Memory B cell (primary cell): ENCODE measurements at regions not wholly inside any gene's neighbourhood (a gene's known extent, or its start where the extent isn't known, plus 50 kb on each side); places are given as distances from the start of the nearest gene placed in this dataset.
"Not testable (repeated sequence)": the region's sequence is repeated elsewhere in the genome, so short reads cannot be mapped to it uniquely, and the experiment has no call there.

Experiments
- ATAC-seq: fragments of 150-1000 bp; cut with Tn5 transposase; 2 replicates; pipeline ENCODE4 v1.10.0; 2021; ENCODE audit warnings: low read depth, mild to moderate bottlenecking, moderate library complexity
- DNase-seq, 2 donors: peaks; one replicate each; pipeline ENCODE4 v3.0.0; 2022; ENCODE audit warnings: low spot score in 2 of 2
- H3K27ac Mint-ChIP-seq: one replicate; pipeline ENCODE4 v1.8.0; 2022; ENCODE audit warnings: mild to moderate bottlenecking, moderate library complexity, mixed read lengths
- H3K27me3 Mint-ChIP-seq: one replicate; pipeline ENCODE4 v1.8.0; 2022; ENCODE audit warnings: mixed read lengths
- H3K36me3 Mint-ChIP-seq: one replicate; pipeline ENCODE4 v1.8.0; 2022; ENCODE audit warnings: mild to moderate bottlenecking, mixed read lengths
- H3K4me1 Mint-ChIP-seq: one replicate; pipeline ENCODE4 v1.8.0; 2022; ENCODE audit warnings: mixed read lengths
- H3K4me3 Mint-ChIP-seq: one replicate; pipeline ENCODE4 v1.8.0; 2022; ENCODE audit warnings: mild to moderate bottlenecking, moderate library complexity, mixed read lengths
- H3K9me3 Mint-ChIP-seq: one replicate; pipeline ENCODE4 v1.8.0; 2022; ENCODE audit warnings: mixed read lengths

DNA sequence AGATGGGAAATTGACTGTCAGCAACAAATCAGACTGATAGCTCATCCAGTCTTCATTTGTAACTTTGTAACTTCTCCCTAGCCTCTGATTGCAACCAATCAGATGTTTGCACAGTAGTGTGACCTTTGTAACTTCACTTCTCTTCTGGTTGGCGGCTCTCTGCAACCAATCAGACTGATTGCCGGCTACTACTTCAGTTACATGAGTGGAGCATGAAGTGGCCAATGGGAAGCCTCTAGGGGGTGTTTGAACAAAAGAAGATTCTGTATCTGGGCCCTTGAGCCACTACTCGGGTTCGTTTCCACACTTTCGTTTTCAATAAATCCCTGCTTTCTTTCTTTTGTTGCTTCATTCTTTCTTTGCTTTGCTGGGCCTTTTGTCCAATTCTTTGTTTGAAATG is 1285.8 kb downstream of the TECRL start:
- Mint-ChIP-seq H3K4me3 (no peak overlapping the region), H3K36me3 (no peaks in the 10 kb centered on the region)

DNA sequence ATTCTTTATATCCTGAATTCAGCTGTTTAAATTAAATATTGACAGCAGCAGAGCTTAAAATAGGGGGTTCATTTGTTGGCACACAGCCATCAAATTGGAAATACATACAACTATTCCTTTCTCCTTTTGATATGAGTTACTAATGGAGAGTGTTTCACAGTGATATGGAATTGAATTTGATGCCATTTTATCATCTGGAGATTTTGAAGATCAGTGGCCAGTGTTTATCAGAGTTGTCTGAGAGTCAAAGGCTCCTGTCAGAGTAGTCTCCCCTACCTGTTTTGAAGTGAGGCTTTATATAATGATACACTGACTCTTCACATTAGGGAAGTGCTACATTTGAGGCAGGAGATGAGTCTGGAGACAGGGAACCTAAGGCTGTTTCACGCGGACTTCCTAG is 1286.3 kb downstream of the TECRL start:
- H3K4me1 Mint-ChIP-seq = no peaks in the 10 kb centered on the region

More for the DNA sequence above, 1285.8 kb downstream of the TECRL start:
- DNase-seq (no peak), ATAC-seq (no peak)
- H3K27me3 Mint-ChIP-seq = no peaks in the 10 kb centered on the region
- no peak overlapping the region for H3K27ac Mint-ChIP-seq
- no peaks in the 10 kb centered on the region for H3K4me1 Mint-ChIP-seq
- peaks cover 2% of the 10 kb centered on the region for H3K9me3 Mint-ChIP-seq

DNA sequence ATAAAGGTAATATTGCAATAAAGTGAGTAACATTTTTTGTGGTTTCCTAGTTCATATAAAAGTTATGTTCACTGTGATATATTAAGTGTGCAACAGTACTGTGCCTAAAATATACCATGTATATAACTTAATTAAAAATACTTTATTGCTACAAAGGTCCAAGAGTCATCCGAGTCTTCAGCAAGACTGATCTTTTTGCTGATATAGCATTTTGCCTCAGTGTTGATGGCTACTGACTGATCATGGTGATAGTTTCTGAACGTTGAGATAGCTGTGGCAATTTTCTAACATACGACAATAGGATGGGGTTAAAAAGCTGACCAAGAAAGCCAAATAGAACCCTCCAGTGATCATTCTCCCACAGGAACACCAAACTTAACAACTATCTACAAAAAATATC is 1302.7 kb downstream of the TECRL start:
- no peak for DNase-seq
- H3K4me1 Mint-ChIP-seq = no peaks in the 10 kb centered on the region
- no peak overlapping the region for H3K27ac Mint-ChIP-seq
- no peak overlapping the region for H3K4me3 Mint-ChIP-seq
- no peaks in the 10 kb centered on the region for H3K36me3 Mint-ChIP-seq
- H3K27me3 Mint-ChIP-seq = no peaks in the 10 kb centered on the region
- no peak for ATAC-seq
- H3K9me3 Mint-ChIP-seq = peaks cover 11% of the 10 kb centered on the region

More for the DNA sequence above, 1286.3 kb downstream of the TECRL start:
- ATAC-seq (no peak), DNase-seq (no peak)
- H3K4me3 Mint-ChIP-seq = no peak overlapping the region
- H3K9me3 Mint-ChIP-seq = peaks cover 2% of the 10 kb centered on the region
- H3K36me3 Mint-ChIP-seq = no peaks in the 10 kb centered on the region
- H3K27ac Mint-ChIP-seq = no peak overlapping the region
- no peaks in the 10 kb centered on the region for H3K27me3 Mint-ChIP-seq

DNA sequence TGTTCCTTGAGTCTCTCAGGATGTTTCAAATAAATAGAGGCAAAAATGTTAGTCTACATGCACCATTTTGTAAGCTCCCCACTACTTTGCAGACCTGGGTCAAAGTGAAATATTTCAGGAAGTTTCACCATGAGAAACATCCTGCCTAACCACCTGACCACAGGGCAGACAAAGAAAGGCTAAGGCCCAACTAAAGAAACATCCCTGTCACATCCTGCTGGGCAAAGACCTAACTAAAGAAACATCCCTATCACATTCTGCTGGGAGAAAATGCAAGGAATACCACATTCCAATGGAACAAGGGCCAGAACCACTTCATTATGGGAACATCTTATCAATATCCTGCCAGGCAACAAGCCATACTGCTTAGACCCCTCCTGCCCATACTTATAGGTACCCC is 1303.4 kb downstream of the TECRL start:
- Mint-ChIP-seq H3K27me3 (no peaks in the 10 kb centered on the region), H3K9me3 (peaks cover 8% of the 10 kb centered on the region), H3K4me3 (no peak overlapping the region), H3K4me1 (no peaks in the 10 kb centered on the region), H3K27ac (no peak overlapping the region), H3K36me3 (no peaks in the 10 kb centered on the region)
- DNase-seq = no peak
- ATAC-seq = no peak

DNA sequence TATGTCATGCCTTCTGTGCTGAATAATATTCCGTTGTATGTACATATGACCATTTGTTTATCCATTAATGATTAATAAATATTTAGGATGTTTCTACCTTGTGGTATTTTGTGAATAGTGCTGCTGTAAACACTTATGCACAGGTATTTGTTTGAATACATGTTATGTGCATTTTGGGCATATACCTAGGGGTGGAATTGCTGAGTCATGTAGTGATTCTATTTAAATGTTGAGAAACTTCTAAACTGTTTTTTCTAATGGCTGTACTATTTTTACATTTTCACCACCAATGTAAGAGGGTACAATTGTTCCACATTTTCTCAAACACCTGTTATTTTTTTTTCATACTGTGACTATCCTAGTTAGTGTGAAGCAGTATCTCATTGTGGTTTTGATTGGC is 1318.6 kb downstream of the TECRL start:
- ATAC-seq (no peak), DNase-seq (no peak)
- no peaks in the 10 kb centered on the region for H3K27me3 Mint-ChIP-seq
- no peak overlapping the region for H3K27ac Mint-ChIP-seq
- H3K9me3 Mint-ChIP-seq = peaks cover 2% of the 10 kb centered on the region
- H3K4me1 Mint-ChIP-seq = no peaks in the 10 kb centered on the region
- H3K4me3 Mint-ChIP-seq = no peak overlapping the region
- H3K36me3 Mint-ChIP-seq = no peaks in the 10 kb centered on the region

DNA sequence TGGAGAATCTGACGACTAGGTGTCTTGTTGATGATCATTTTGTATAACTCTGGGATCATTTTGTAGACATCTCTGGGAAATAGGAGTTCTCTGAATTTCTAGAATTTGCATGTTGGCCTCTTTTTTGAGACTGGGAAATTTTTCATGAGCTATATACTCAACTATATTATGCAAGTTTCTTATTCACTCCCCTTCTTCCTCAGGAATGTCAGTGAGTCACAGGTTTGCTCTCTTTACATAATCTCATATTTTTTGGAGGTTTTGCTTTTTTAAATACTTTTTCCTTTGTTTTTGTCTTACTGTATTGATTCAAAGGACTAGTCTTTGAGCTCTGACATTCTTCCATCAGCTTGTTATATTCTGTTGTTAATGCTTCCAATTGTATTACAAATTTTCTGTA is 1324.2 kb downstream of the TECRL start:
- ATAC-seq = no peak
- Mint-ChIP-seq H3K4me1 (no peaks in the 10 kb centered on the region), H3K27me3 (no peaks in the 10 kb centered on the region), H3K36me3 (no peaks in the 10 kb centered on the region), H3K27ac (no peak overlapping the region), H3K9me3 (peaks cover 7% of the 10 kb centered on the region), H3K4me3 (no peak overlapping the region)
- no peak for DNase-seq

DNA sequence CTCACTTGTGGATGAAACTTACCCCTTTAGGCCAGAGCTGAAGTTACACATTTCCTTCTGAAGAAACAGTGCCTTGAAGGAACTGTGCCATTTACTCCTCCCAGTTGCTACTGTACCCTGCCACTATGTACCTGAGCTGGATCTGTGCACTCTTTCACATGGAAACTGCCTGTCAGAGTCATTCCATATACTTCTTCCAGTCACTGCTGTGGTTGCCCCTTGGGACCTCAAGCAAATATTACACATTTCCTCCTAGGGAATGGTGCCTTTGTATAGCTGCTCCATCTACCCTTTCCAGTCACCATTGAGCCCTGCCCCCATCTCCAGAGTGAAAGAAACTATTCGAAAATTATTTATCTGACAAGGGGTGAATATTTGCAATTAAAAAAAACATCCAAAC is 1328.3 kb downstream of the TECRL start:
- Mint-ChIP-seq H3K27me3 (no peaks in the 10 kb centered on the region), H3K4me1 (no peaks in the 10 kb centered on the region), H3K4me3 (no peak overlapping the region), H3K36me3 (no peaks in the 10 kb centered on the region), H3K9me3 (peaks cover 10% of the 10 kb centered on the region), H3K27ac (no peak overlapping the region)
- DNase-seq (no peak), ATAC-seq (no peak)

DNA sequence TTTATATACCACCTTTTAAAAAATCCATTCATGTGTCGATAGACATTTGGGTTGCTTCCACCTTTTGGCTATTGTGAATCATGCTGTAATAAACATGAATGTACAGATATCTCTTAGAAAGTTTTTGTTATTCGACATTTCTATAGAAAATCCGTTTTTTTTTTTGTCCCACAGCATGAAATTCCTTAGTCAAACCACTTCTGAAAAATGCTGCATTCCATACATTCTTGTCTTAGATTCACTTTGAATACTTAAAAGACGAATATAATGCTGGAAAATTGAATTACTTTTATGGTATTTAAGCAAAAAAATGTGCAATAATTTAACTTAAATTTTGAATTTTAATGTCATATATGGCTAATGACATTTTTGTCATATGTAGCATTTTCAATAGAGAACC is 1345.5 kb downstream of the TECRL start:
- DNase-seq (no peak), ATAC-seq (no peak)
- Mint-ChIP-seq H3K27ac (no peak overlapping the region), H3K4me3 (no peak overlapping the region), H3K36me3 (no peaks in the 10 kb centered on the region), H3K4me1 (no peaks in the 10 kb centered on the region), H3K27me3 (no peaks in the 10 kb centered on the region), H3K9me3 (peaks cover 13% of the 10 kb centered on the region)

DNA sequence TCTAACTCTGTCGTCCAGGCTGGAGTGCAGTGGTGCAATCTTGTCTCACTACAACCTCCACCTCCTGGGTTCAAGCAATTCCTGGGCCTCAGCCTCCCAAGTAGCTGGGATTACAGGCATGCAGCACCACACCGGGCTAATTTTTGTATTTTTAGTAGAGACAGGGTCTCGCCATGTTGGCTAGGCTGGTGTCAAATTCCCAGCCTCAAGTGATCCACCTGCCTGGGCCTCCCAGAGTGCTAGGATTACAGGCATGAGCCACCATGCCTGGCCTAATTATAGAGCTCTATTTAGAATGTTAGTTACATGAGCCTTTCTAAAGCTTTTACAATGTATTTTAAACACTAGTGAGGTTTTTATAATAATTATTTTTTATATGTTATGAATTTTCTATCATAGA is 1346.4 kb downstream of the TECRL start:
- not testable (repeated sequence) for H3K36me3 Mint-ChIP-seq, DNase-seq, H3K27ac Mint-ChIP-seq, H3K4me3 Mint-ChIP-seq, H3K4me1 Mint-ChIP-seq, H3K27me3 Mint-ChIP-seq, ATAC-seq
- peaks cover 12% of the 10 kb centered on the region for H3K9me3 Mint-ChIP-seq

DNA sequence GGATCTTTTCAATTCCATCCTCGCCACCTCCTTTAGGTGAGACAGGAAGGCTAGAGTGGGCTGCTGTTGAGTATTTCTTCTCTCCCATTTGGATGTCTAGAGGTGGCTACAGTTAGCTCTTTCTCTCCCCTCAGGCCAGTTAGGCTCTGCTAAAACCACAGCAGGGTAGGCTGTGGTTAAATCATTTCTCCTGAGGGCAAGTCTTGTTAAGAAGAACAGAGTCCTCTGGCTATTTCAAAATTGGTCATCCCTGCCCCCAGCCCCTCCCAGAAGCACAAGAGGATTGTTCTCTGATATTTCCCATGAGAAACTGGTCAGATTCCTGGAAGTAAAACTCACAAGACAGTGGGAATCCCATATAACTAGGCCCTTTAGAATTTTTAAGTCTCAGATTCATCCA is 1359.5 kb downstream of the TECRL start:
- peaks cover 4% of the 10 kb centered on the region for H3K9me3 Mint-ChIP-seq
- H3K27ac Mint-ChIP-seq = no peak overlapping the region
- H3K36me3 Mint-ChIP-seq = no peaks in the 10 kb centered on the region
- no peaks in the 10 kb centered on the region for H3K27me3 Mint-ChIP-seq
- DNase-seq = no peak
- H3K4me3 Mint-ChIP-seq = no peak overlapping the region
- no peaks in the 10 kb centered on the region for H3K4me1 Mint-ChIP-seq
- no peak for ATAC-seq

DNA sequence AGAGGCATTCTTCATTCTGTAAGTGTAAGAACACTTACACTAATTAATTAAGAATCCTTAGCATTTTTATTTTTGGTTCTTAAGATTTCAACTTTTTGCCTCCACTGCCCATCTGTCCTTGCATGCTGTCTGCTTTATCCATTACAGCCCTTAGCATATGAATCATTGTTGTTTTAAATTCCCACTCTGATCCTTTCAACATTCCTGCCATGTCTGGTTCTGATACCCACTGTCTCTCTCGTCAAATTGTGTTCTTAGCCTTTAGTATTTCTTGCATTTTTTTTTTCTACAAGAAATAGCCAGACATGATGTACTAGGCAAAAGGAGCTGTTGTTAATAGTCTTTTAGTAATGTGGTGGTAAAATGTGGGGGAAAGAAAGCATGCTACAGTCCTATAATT is 1360.0 kb downstream of the TECRL start:
- Mint-ChIP-seq H3K4me3 (no peak overlapping the region), H3K36me3 (no peaks in the 10 kb centered on the region), H3K4me1 (no peaks in the 10 kb centered on the region), H3K27me3 (no peaks in the 10 kb centered on the region), H3K27ac (no peak overlapping the region), H3K9me3 (peaks cover 4% of the 10 kb centered on the region)
- ATAC-seq = no peak
- no peak for DNase-seq

DNA sequence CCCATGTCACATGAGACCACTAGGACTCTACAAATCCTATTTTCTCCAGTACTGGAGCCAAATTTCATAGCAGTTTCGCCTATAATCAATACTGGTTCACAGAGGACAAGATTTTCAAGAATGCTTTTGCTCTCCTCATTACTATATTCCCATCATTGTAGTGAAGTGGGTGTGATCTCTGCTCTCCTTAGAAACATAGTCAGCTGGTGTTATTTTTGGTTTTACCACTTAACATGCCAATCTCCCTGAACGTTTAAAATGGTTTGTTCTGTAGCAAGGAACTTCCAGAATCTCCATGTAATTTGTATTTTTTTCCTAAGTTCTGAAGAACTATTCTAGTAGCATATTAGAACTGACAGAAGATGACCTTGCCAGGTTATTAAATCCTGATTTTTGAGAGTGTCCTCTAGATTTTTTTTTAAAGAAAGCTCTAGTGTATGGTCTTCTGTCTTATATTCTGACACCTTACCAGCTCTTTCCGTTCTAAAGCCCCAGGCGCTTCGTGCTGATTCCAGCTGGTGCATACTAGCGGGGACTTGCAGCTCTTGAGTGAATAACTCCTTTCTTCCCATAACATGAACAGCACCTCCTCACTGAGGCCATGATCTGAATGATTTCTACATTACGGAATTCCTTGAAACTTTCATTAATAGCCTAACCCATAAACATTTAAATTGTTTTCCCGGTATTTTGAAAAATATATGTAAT is 1372.9 kb downstream of the TECRL start:
- DNase-seq (no peak), ATAC-seq (no peak)
- H3K36me3 Mint-ChIP-seq = no peaks in the 10 kb centered on the region
- H3K9me3 Mint-ChIP-seq = peaks cover 6% of the 10 kb centered on the region
- H3K27me3 Mint-ChIP-seq = no peaks in the 10 kb centered on the region
- no peaks in the 10 kb centered on the region for H3K4me1 Mint-ChIP-seq
- H3K4me3 Mint-ChIP-seq = no peak overlapping the region
- no peak overlapping the region for H3K27ac Mint-ChIP-seq

DNA sequence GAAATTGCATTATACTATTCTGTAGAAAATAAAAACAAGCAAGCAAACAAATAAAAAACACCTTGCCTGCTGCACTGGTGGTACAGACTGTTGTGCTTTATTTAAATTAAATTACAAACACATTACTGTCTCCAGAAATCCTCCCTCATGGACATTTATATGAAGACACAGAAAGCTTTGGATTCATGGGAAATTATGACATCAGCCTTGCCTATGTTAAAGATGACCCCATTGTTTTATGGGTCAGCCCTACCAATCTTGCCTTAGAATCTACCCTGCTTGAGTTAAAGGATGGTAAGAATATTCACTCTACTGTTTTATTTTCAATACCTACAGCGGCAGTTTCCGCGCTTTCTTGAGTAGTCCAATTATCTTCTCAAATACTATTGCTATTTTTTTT is 1379.9 kb downstream of the TECRL start:
- no peaks in the 10 kb centered on the region for H3K4me1 Mint-ChIP-seq
- no peaks in the 10 kb centered on the region for H3K36me3 Mint-ChIP-seq
- peaks cover 3% of the 10 kb centered on the region for H3K9me3 Mint-ChIP-seq

DNA sequence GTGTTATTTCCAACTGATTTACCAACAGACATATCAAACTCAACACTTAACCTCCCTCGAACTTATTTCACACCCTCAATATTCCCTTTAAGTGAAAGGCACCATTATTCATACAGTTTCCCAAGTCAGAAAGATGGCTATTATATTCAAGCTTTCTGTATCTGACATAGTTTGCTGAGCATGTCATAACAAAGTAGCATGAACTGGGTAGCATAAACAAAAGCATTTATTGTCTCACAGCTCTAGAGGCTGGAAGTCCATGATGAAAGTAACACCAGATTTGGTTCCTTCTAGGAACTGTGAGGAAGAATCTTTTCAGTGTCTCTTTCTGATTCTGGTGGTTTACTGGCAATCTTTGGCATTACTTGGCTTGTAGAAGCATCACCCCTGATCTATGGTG is 1388.6 kb downstream of the TECRL start:
- H3K9me3 Mint-ChIP-seq = peaks cover 7% of the 10 kb centered on the region
- H3K36me3 Mint-ChIP-seq = no peaks in the 10 kb centered on the region
- DNase-seq = no peak
- no peaks in the 10 kb centered on the region for H3K4me1 Mint-ChIP-seq
- H3K4me3 Mint-ChIP-seq = no peak overlapping the region
- ATAC-seq = no peak
- no peaks in the 10 kb centered on the region for H3K27me3 Mint-ChIP-seq
- H3K27ac Mint-ChIP-seq = no peak overlapping the region

More for the DNA sequence above, 1379.9 kb downstream of the TECRL start:
- no peak for ATAC-seq
- DNase-seq = no peak
- H3K27ac Mint-ChIP-seq = no peak overlapping the region
- no peak overlapping the region for H3K4me3 Mint-ChIP-seq
- H3K27me3 Mint-ChIP-seq = no peaks in the 10 kb centered on the region

DNA sequence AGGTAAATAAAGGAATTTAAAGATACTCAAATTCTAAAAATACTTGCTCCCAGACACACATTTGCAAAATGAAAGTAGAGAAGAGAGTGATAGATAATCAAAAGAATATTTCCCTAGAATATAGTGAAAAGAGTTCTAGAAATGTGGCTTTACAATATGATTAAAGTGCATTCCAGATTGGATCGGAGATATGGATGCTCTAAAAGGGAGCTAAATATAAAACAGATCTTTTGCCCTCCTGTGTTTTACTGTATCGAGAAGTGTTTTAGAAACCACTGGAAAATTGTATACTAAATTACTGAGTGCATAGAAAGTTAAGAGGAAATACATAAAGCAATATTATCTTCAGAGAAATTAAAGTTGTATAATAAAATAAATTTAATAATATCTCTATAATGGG is 1392.0 kb downstream of the TECRL start:
- Mint-ChIP-seq H3K4me3 (no peak overlapping the region), H3K27ac (no peak overlapping the region), H3K36me3 (no peaks in the 10 kb centered on the region), H3K4me1 (no peaks in the 10 kb centered on the region), H3K27me3 (no peaks in the 10 kb centered on the region), H3K9me3 (peaks cover 7% of the 10 kb centered on the region)
- DNase-seq = no peak
- ATAC-seq = no peak
